K562 (cell line): ENCODE measurements at regions not wholly inside any gene's neighbourhood (a gene's known extent, or its start where the extent isn't known, plus 50 kb on each side); places are given as distances from the start of the nearest gene placed in this dataset.

Experiments
- ZNF449 ChIP-seq: fragments of 250-450 bp; sonication (Bioruptor Pico); IDR thresholded peaks from 2 replicates; pipeline ENCODE4 v1.8.0; 2022; ENCODE audit warnings: moderate library complexity, mild to moderate bottlenecking, inconsistent platforms
- TF ChIP-seq, protein P1 (sequence below), 3 experiments: IDR thresholded peaks in 2 of 3; conservative IDR thresholded peaks in 1 of 3; 2 replicates each; pipeline ENCODE4 v1.5.1; 2011 to 2012; ENCODE audit warnings: low read length in 3 of 3, mild to moderate bottlenecking in 3 of 3, control low read depth in 2 of 3, improper control_type of control experiment in 1 of 3, inconsistent platforms in 1 of 3, low read depth in 1 of 3, mixed read lengths in 1 of 3, moderate library complexity in 1 of 3; ENCODE audit not compliant: insufficient read depth in 2 of 3

DNA sequence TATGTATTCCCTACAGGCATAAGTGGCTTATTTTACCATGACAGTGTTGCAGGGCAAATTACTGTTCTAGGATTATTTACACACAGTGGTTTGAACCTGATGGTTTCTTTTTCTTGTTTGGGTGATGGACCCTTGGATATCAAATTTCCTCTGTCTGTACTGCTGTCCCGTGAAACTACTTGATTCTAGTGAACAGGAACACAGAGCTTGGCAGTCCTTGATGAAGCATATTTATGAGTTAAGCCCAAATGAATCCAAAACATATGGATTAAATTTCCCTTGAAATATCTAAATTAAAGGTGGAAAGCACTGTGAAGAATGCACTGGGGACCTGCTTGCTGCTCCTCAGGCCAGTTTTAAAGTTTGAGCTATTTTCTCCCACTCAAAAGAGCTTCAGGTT, 635.3 kb downstream of the INHBA start:
- TF ChIP-seq ZNF449 (CRISPR knock-in tag) = no peak
- TF ChIP-seq, protein P1, sequence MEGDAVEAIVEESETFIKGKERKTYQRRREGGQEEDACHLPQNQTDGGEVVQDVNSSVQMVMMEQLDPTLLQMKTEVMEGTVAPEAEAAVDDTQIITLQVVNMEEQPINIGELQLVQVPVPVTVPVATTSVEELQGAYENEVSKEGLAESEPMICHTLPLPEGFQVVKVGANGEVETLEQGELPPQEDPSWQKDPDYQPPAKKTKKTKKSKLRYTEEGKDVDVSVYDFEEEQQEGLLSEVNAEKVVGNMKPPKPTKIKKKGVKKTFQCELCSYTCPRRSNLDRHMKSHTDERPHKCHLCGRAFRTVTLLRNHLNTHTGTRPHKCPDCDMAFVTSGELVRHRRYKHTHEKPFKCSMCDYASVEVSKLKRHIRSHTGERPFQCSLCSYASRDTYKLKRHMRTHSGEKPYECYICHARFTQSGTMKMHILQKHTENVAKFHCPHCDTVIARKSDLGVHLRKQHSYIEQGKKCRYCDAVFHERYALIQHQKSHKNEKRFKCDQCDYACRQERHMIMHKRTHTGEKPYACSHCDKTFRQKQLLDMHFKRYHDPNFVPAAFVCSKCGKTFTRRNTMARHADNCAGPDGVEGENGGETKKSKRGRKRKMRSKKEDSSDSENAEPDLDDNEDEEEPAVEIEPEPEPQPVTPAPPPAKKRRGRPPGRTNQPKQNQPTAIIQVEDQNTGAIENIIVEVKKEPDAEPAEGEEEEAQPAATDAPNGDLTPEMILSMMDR (IDR thresholded peaks at IDR 0.05 in 2 of 3, conservative IDR thresholded peaks at IDR 0.05 in 1 of 3; ENCODE audit: insufficient read depth in 2 of 3, low read depth in 1 of 3, low read length in 3 of 3) = no peak
